Subcutaneous abdominal adipose tissue (tissue), 5 donors: ENCODE measurements at regions not wholly inside any gene's neighbourhood (a gene's known extent, or its start where the extent isn't known, plus 50 kb on each side); places are given as distances from the start of the nearest gene placed in this dataset.

ENCODE experiments used
- H3K27ac ChIP-seq: one replicate; pipeline ENCODE4 v1.7.0; 2013; ENCODE audit warnings: low read depth, mild to moderate bottlenecking, inconsistent platforms, low read length, moderate library complexity
- H3K27me3 ChIP-seq, 5 donors: one replicate each; pipeline ENCODE4 v1.7.0; 2013; ENCODE audit warnings: low read length in 5 of 5, inconsistent platforms in 1 of 5; ENCODE audit not compliant: control insufficient read depth in 5 of 5, insufficient read depth in 4 of 5
- H3K36me3 ChIP-seq, 5 donors: one replicate each; pipeline ENCODE4 v1.7.0; 2013; ENCODE audit warnings: low read length in 5 of 5; ENCODE audit not compliant: control insufficient read depth in 5 of 5, insufficient read depth in 5 of 5
- H3K4me1 ChIP-seq, 5 donors: one replicate each; pipeline ENCODE4 v1.7.0; 2013; ENCODE audit warnings: low read length in 5 of 5, mild to moderate bottlenecking in 3 of 5, moderate library complexity in 1 of 5; ENCODE audit not compliant: control insufficient read depth in 5 of 5, insufficient read depth in 5 of 5
- H3K4me3 ChIP-seq, 5 donors: one replicate each; pipeline ENCODE4 v1.7.0; 2013; ENCODE audit warnings: low read length in 5 of 5, low read depth in 1 of 5
- H3K9ac ChIP-seq, 5 donors: one replicate each; pipeline ENCODE4 v1.7.0; 2013; ENCODE audit warnings: low read length in 5 of 5, mild to moderate bottlenecking in 4 of 5, moderate library complexity in 3 of 5
- H3K9me3 ChIP-seq, 5 donors: one replicate each; pipeline ENCODE4 v1.7.0; 2013; ENCODE audit warnings: low read length in 5 of 5; ENCODE audit not compliant: control insufficient read depth in 5 of 5
- donor health status: healthy.
- donor health status: healthy.
- donor health status: healthy.
- donor health status: healthy.
- donor health status: healthy.

- no peaks in the 10 kb centered on the region for H3K27me3 ChIP-seq
- H3K27ac ChIP-seq, result no peak overlapping the region
- H3K36me3 ChIP-seq, result no peaks in the 10 kb centered on the region
- H3K9ac ChIP-seq, result no peak overlapping the region
- no peak overlapping the region for H3K4me3 ChIP-seq
- no peaks in the 10 kb centered on the region for H3K9me3 ChIP-seq
- peaks cover 0 to 3% (median 0%) of the 10 kb centered on the region in 5 donors for H3K4me1 ChIP-seq
Measured at GRCh38 chr15:38671675-38672254, 107.2 kb upstream of the RASGRP1 start.

GRCh38 chr15:38672273-38672672, 107.7 kb upstream of the RASGRP1 start:
- Histone ChIP-seq H3K36me3 (no peaks in the 10 kb centered on the region), H3K27me3 (no peaks in the 10 kb centered on the region), H3K27ac (no peak overlapping the region), H3K9me3 (no peaks in the 10 kb centered on the region), H3K4me1 (peaks cover 0 to 3% (median 0%) of the 10 kb centered on the region in 5 donors), H3K9ac (no peak overlapping the region), H3K4me3 (no peak overlapping the region)

- no peak overlapping the region for H3K27ac ChIP-seq
- no peaks in the 10 kb centered on the region for H3K9me3 ChIP-seq
- no peaks in the 10 kb centered on the region for H3K27me3 ChIP-seq
Measured at GRCh38 chr15:38672814-38673670, 108.4 kb upstream of the RASGRP1 start.

GRCh38 chr15:38674448-38674847, 109.8 kb upstream of the RASGRP1 start:
- Histone ChIP-seq H3K9me3 (no peaks in the 10 kb centered on the region), H3K36me3 (no peaks in the 10 kb centered on the region), H3K27me3 (no peaks in the 10 kb centered on the region), H3K9ac (no peak overlapping the region), H3K4me1 (peaks cover 0 to 3% (median 0%) of the 10 kb centered on the region in 5 donors), H3K4me3 (no peak overlapping the region), H3K27ac (no peak overlapping the region)

More at GRCh38 chr15:38672814-38673670, 108.4 kb upstream of the RASGRP1 start:
- H3K4me3 ChIP-seq, result no peak overlapping the region
- H3K4me1 ChIP-seq, result peaks cover 0 to 3% (median 0%) of the 10 kb centered on the region in 5 donors
- no peak overlapping the region for H3K9ac ChIP-seq
- H3K36me3 ChIP-seq, result no peaks in the 10 kb centered on the region

- Histone ChIP-seq H3K36me3 (no peaks in the 10 kb centered on the region), H3K4me1 (no peaks in the 10 kb centered on the region), H3K9ac (no peak overlapping the region), H3K9me3 (no peaks in the 10 kb centered on the region), H3K27ac (no peak overlapping the region), H3K27me3 (no peaks in the 10 kb centered on the region), H3K4me3 (no peak overlapping the region)
Measured at GRCh38 chr15:38678281-38678680, 113.7 kb upstream of the RASGRP1 start.

GRCh38 chr15:38680775-38681174, 116.2 kb upstream of the RASGRP1 start:
- no peaks in the 10 kb centered on the region for H3K9me3 ChIP-seq
- no peak overlapping the region for H3K27ac ChIP-seq
- H3K27me3 ChIP-seq, result no peaks in the 10 kb centered on the region
- H3K4me1 ChIP-seq, result no peaks in the 10 kb centered on the region
- no peaks in the 10 kb centered on the region for H3K36me3 ChIP-seq
- no peak overlapping the region for H3K9ac ChIP-seq
- H3K4me3 ChIP-seq, result no peak overlapping the region

GRCh38 chr15:38682363-38682762, 117.7 kb upstream of the RASGRP1 start:
- H3K4me3 ChIP-seq, result no peak overlapping the region
- H3K36me3 ChIP-seq, result no peaks in the 10 kb centered on the region
- no peaks in the 10 kb centered on the region for H3K4me1 ChIP-seq
- H3K27ac ChIP-seq, result no peak overlapping the region
- H3K9me3 ChIP-seq, result no peaks in the 10 kb centered on the region
- no peak overlapping the region for H3K9ac ChIP-seq
- H3K27me3 ChIP-seq, result no peaks in the 10 kb centered on the region

GRCh38 chr15:38682861-38683260, 118.2 kb upstream of the RASGRP1 start:
- no peak overlapping the region for H3K27ac ChIP-seq
- no peak overlapping the region for H3K4me3 ChIP-seq
- no peaks in the 10 kb centered on the region for H3K36me3 ChIP-seq
- no peaks in the 10 kb centered on the region for H3K4me1 ChIP-seq
- H3K9ac ChIP-seq, result no peak overlapping the region
- no peaks in the 10 kb centered on the region for H3K9me3 ChIP-seq
- H3K27me3 ChIP-seq, result no peaks in the 10 kb centered on the region

- Histone ChIP-seq H3K9me3 (no peaks in the 10 kb centered on the region), H3K9ac (no peak overlapping the region), H3K4me3 (no peak overlapping the region), H3K27ac (no peak overlapping the region), H3K36me3 (no peaks in the 10 kb centered on the region), H3K27me3 (no peaks in the 10 kb centered on the region), H3K4me1 (no peaks in the 10 kb centered on the region)
Measured at GRCh38 chr15:38683382-38684242, 119.0 kb upstream of the RASGRP1 start.
